HEK293T (cell line): ENCODE measurements at regions not wholly inside any gene's neighbourhood (a gene's known extent, or its start where the extent isn't known, plus 50 kb on each side); places are given as distances from the start of the nearest gene placed in this dataset.

Experiments used
- ARNT ChIP-seq: fragments of 450-650 bp; IDR thresholded peaks from 2 replicates; pipeline ENCODE4 v1.6.1; 2017; ENCODE audit warnings: mild to moderate bottlenecking
- BHLHE40 ChIP-seq: fragments of 450-650 bp; IDR thresholded peaks from 2 replicates; pipeline ENCODE4 v1.6.1; 2016; ENCODE audit warnings: mild to moderate bottlenecking, moderate library complexity, borderline replicate concordance
- ELF4 ChIP-seq: fragments of 450-650 bp; IDR thresholded peaks from 2 replicates; pipeline ENCODE4 v1.6.1; 2017; ENCODE audit warnings: antibody characterized with exemption
- FOXA1 ChIP-seq: fragments of 450-650 bp; IDR thresholded peaks from 2 replicates; pipeline ENCODE4 v1.6.1; 2016; ENCODE audit warnings: mild to moderate bottlenecking
- FOXM1 ChIP-seq: fragments of 450-650 bp; IDR thresholded peaks from 2 replicates; pipeline ENCODE4 v1.6.1; 2017; ENCODE audit warnings: mild to moderate bottlenecking, borderline replicate concordance
- TF ChIP-seq, protein P1 (sequence below): fragments of 450-650 bp; IDR thresholded peaks from 2 replicates; pipeline ENCODE4 v1.6.1; 2016

DNA sequence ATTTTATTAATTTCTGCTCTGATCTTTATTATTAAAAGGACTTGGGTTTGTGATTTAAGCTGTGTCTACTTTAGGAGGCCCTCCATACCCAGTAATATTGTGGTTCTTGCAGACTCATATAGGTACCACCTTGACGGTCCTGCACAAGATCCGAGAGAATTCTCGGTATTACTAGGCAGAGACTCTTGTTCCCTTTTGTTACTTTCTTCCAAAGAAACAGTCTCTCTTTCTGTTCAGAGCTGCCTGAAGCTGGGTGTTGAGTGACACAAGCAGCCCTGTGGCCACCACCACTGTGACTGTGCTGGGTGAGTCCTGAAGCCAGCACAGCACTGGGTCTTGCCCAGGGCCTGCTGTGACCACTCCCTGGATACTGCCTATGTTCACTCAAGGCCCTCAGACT is 666.6 kb downstream of the SEMA5A start:
- TF ChIP-seq BHLHE40 (no peak), FOXM1 (no peak), ARNT (no peak), FOXA1 (no peak), ELF4 (no peak)
- TF ChIP-seq, protein P1, sequence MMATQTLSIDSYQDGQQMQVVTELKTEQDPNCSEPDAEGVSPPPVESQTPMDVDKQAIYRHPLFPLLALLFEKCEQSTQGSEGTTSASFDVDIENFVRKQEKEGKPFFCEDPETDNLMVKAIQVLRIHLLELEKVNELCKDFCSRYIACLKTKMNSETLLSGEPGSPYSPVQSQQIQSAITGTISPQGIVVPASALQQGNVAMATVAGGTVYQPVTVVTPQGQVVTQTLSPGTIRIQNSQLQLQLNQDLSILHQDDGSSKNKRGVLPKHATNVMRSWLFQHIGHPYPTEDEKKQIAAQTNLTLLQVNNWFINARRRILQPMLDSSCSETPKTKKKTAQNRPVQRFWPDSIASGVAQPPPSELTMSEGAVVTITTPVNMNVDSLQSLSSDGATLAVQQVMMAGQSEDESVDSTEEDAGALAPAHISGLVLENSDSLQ, result no peak
